Spleen (tissue), 7 donors: ENCODE measurements at regions not wholly inside any gene's neighbourhood (a gene's known extent, or its start where the extent isn't known, plus 50 kb on each side); places are given as distances from the start of the nearest gene placed in this dataset.

Source experiments
- POLR2A ChIP-seq, 3 donors: fragments of 450-650 bp; IDR thresholded peaks; one replicate each; pipeline ENCODE4 v1.5.1; 2017; ENCODE audit warnings: antibody characterized with exemption in 3 of 3, mild to moderate bottlenecking in 1 of 3
- POLR2AphosphoS5 ChIP-seq, 3 donors: sonication (generic); formaldehyde crosslinking; IDR thresholded peaks; one replicate each; pipeline ENCODE4 v1.5.1; 2017; ENCODE audit warnings: antibody characterized with exemption in 3 of 3
- TF ChIP-seq, protein P1 (sequence below), 11 experiments: fragments of 200-600 bp in 7 of 11; fragments of 450-650 bp in 4 of 11; sonication (generic) in 4 of 11; IDR thresholded peaks in 8 of 11; conservative IDR thresholded peaks in 3 of 11; 1 replicate in 7 of 11; 2 replicates in 4 of 11; pipeline versions ENCODE4 v1.4.0 to v1.8.0; 2016 to 2021; ENCODE audit warnings: antibody characterized with exemption in 11 of 11, inconsistent platforms in 4 of 11, mild to moderate bottlenecking in 1 of 11
- donor health status: DM: no; HTN: no; CAD: no; lungs with moderate emphysema.
- donor health status: DM: no; HTN: no; CAD: no.
- donor health status: DM: no; HTN: no; CAD: no.

- TF ChIP-seq, protein P1, sequence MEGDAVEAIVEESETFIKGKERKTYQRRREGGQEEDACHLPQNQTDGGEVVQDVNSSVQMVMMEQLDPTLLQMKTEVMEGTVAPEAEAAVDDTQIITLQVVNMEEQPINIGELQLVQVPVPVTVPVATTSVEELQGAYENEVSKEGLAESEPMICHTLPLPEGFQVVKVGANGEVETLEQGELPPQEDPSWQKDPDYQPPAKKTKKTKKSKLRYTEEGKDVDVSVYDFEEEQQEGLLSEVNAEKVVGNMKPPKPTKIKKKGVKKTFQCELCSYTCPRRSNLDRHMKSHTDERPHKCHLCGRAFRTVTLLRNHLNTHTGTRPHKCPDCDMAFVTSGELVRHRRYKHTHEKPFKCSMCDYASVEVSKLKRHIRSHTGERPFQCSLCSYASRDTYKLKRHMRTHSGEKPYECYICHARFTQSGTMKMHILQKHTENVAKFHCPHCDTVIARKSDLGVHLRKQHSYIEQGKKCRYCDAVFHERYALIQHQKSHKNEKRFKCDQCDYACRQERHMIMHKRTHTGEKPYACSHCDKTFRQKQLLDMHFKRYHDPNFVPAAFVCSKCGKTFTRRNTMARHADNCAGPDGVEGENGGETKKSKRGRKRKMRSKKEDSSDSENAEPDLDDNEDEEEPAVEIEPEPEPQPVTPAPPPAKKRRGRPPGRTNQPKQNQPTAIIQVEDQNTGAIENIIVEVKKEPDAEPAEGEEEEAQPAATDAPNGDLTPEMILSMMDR (IDR thresholded peaks at IDR 0.05 in 8 of 11, conservative IDR thresholded peaks at IDR 0.05 in 3 of 11), result no peak
- no peak for TF ChIP-seq POLR2AphosphoS5 (IDR thresholded peaks at IDR 0.05)
- TF ChIP-seq POLR2A (IDR thresholded peaks at IDR 0.05), result no peak
Observed at GRCh38 chr11:106420048-106420665, 342.7 kb downstream of the AASDHPPT start.
